ENCODE measurements at regions not wholly inside any gene's neighbourhood (a gene's known extent, or its start where the extent isn't known, plus 50 kb on each side); places are given as distances from the start of the nearest gene placed in this dataset.

GRCh38 chr1:2907051-2907450, 105.6 kb upstream of the TTC34 start:
- no peaks in the 10 kb centered on the region for H3K9me3 Mint-ChIP-seq
- H3K27ac Mint-ChIP-seq: no peak overlapping the region
- H3K27me3 Mint-ChIP-seq: no peaks in the 10 kb centered on the region
- DNase-seq: no peak
- no peaks in the 10 kb centered on the region for H3K4me1 Mint-ChIP-seq (ENCODE audit: low read depth)
- no peaks in the 10 kb centered on the region for H3K36me3 Mint-ChIP-seq (ENCODE audit: low read depth)
- no peak overlapping the region for H3K4me3 Mint-ChIP-seq
- TF ChIP-seq CTCF (IDR thresholded peaks at IDR 0.05): no peak
- no peak for ATAC-seq
- intact Hi-C loops (cut with micrococcal nuclease): no loop called here
- ChIA-PET CTCF (no interaction called here), POLR2A (no interaction called here)

- intact Hi-C loops (cut with micrococcal nuclease): no loop called here
- H3K27me3 Mint-ChIP-seq: no peaks in the 10 kb centered on the region
- H3K9me3 Mint-ChIP-seq: no peaks in the 10 kb centered on the region
- POLR2A ChIA-PET: no interaction called here
- ATAC-seq (no peak), DNase-seq (no peak)
- H3K4me3 Mint-ChIP-seq: no peak overlapping the region
- H3K27ac Mint-ChIP-seq: no peak overlapping the region
- H3K4me1 Mint-ChIP-seq (ENCODE audit: low read depth): no peaks in the 10 kb centered on the region
- H3K36me3 Mint-ChIP-seq (ENCODE audit: low read depth): no peaks in the 10 kb centered on the region
- CTCF ChIA-PET: no interaction called here
- TF ChIP-seq CTCF (IDR thresholded peaks at IDR 0.05): no peak
Measured at GRCh38 chr1:2908081-2908480, 106.6 kb upstream of the TTC34 start.

- H3K4me1 Mint-ChIP-seq (ENCODE audit: low read depth): no peaks in the 10 kb centered on the region
- no peak for TF ChIP-seq CTCF (IDR thresholded peaks at IDR 0.05)
- ChIA-PET CTCF (no interaction called here), POLR2A (no interaction called here)
- H3K27me3 Mint-ChIP-seq: no peaks in the 10 kb centered on the region
- ATAC-seq (no peak), DNase-seq (no peak)
- intact Hi-C loops (cut with micrococcal nuclease): no loop called here
- H3K36me3 Mint-ChIP-seq (ENCODE audit: low read depth): no peaks in the 10 kb centered on the region
- no peak overlapping the region for H3K4me3 Mint-ChIP-seq
- H3K9me3 Mint-ChIP-seq: no peaks in the 10 kb centered on the region
- no peak overlapping the region for H3K27ac Mint-ChIP-seq
Measured at GRCh38 chr1:2908561-2908960, 107.1 kb upstream of the TTC34 start.

DNA sequence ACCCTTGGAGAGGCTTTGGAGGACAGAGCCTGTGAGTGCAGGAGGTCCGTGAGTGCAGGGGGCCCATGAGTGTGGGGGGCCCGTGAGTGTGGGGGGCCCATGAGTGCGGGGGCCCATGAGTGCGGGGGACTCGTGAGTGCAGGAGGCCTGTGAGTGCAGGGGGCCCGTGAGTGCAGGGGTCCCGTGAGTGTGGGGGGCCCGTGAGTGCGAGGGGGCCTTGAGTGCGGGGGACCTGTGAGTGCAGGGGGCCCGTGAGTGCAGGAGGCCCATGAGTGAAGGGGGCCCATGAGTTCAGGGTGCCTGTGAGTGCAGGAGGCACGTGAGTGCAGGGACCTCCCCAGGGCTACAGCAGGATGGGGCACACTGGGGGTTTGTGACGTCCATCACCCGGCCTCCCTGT, 108.3 kb upstream of the TTC34 start:
- ChIA-PET CTCF (no interaction called here), POLR2A (no interaction called here)
- DNase-seq: no peak
- H3K4me1 Mint-ChIP-seq (ENCODE audit: low read depth): no peaks in the 10 kb centered on the region
- intact Hi-C loops (cut with micrococcal nuclease): no loop called here
- H3K27me3 Mint-ChIP-seq: no peaks in the 10 kb centered on the region
- no peak for ATAC-seq
- no peaks in the 10 kb centered on the region for H3K9me3 Mint-ChIP-seq
- no peak overlapping the region for H3K27ac Mint-ChIP-seq
- no peak overlapping the region for H3K4me3 Mint-ChIP-seq
- no peaks in the 10 kb centered on the region for H3K36me3 Mint-ChIP-seq (ENCODE audit: low read depth)
- TF ChIP-seq CTCF (IDR thresholded peaks at IDR 0.05): no peak

DNA sequence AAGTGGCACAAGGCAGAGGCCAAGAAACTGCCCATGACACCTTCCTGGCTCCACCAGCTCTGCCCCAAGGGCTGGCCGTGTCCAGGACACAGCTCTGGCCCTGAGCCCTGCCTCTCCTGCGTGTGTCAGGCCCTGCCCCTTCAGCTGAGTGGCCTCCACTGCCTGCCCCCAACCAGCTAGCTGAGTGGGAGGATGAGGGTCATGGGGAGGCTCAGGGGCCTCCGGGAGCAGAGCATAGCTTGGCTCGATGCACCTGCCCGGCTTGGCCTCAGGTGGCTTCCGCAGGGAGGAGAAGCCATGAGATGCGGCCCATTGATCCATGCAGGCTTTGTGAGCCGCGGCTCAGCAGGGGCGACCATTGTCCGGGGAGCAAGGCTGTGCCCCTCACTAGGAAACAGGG, 108.7 kb upstream of the TTC34 start:
- Mint-ChIP-seq H3K4me3 (no peak overlapping the region), H3K27me3 (no peaks in the 10 kb centered on the region), H3K4me1 (ENCODE audit: low read depth) (no peaks in the 10 kb centered on the region), H3K27ac (no peak overlapping the region), H3K36me3 (ENCODE audit: low read depth) (no peaks in the 10 kb centered on the region), H3K9me3 (no peaks in the 10 kb centered on the region)
- DNase-seq: no peak
- no peak for TF ChIP-seq CTCF (IDR thresholded peaks at IDR 0.05)
- intact Hi-C loops (cut with micrococcal nuclease): no loop called here
- ChIA-PET CTCF (no interaction called here), POLR2A (no interaction called here)
- ATAC-seq: no peak
